ENCODE measurements at regions not wholly inside any gene's neighbourhood (a gene's known extent, or its start where the extent isn't known, plus 50 kb on each side); places are given as distances from the start of the nearest gene placed in this dataset.
"Not testable (repeated sequence)": the region's sequence is repeated elsewhere in the genome, so short reads cannot be mapped to it uniquely, and the experiment has no call there.

DNA sequence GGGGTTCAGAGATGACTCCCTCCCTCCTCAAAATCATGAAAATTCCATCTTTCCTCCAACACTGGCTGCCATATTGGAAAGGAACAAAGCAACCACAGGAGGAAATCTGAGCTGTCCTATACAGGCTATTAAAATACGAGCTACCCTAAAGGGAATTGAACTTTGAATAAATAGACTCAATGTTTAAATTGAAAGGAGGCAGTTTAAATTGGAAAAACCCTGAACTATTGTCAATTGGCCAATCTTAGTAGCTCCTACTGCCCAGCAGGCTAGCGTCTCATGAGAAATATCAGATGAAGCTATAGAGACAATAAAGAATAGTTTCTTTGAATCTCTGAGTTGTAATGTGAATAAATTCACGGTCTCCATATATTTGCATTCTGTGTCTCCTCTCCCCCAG is 85.4 kb upstream of the KCNE2 start:
- Histone ChIP-seq H3K9ac (ENCODE audit: low read length) (no peak overlapping the region), H3K4me1 (ENCODE audit: control insufficient read depth, low read depth, low read length) (no peaks in the 10 kb centered on the region), H3K27me3 (ENCODE audit: control insufficient read depth, insufficient read depth, low read length) (no peaks in the 10 kb centered on the region), H3K9me3 (ENCODE audit: control insufficient read depth, low read depth, low read length) (no peaks in the 10 kb centered on the region), H3K27ac (ENCODE audit: low read length) (no peak overlapping the region), H3K36me3 (ENCODE audit: control insufficient read depth, low read depth, low read length) (no peaks in the 10 kb centered on the region), H3K4me3 (ENCODE audit: low read length) (no peak overlapping the region)

DNA sequence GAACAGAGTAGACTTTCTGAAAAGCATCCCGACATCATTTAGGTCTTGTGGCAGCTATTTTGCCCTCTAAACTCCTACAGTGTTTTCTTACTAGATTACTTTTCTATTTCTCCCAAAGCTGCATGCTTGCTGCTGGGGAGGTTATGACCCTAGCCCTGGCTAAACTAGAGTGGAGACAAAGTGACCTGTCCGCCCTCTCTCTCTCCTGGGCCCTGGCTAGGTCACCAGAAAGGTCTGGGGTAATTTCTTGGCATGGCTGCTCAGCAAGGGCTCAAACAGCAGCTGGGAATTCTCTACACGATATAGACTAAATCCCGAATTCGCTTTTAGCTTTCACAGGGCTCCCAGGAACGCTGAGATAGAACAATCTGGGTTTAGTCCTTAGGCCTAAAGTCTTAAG is 84.5 kb upstream of the KCNE2 start:
- Histone ChIP-seq H3K27me3 (ENCODE audit: control insufficient read depth, insufficient read depth, low read length) (no peaks in the 10 kb centered on the region), H3K27ac (ENCODE audit: low read length) (no peak overlapping the region), H3K9me3 (ENCODE audit: control insufficient read depth, low read depth, low read length) (no peaks in the 10 kb centered on the region), H3K36me3 (ENCODE audit: control insufficient read depth, low read depth, low read length) (no peaks in the 10 kb centered on the region), H3K9ac (ENCODE audit: low read length) (no peak overlapping the region), H3K4me1 (ENCODE audit: control insufficient read depth, low read depth, low read length) (no peaks in the 10 kb centered on the region), H3K4me3 (ENCODE audit: low read length) (no peak overlapping the region)

DNA sequence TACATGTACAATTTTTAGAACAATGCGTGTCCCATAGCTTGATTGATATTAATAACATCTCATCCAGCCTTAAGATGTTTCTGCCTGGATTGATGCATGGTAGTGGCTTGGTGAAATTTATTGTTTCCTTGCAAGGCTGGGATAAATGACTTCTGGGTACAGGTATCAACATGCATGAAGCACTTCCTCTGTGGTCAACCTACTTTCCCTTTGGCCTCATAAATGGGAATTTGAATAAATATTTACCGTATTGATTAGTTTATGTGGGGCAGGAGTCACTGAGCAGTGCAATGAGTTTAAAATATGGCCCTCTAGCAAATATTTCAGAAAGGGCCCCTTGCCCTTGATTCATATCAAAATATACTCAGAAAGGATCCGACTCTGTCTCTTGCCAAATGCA is 83.9 kb upstream of the KCNE2 start:
- H3K9ac ChIP-seq (ENCODE audit: low read length), result no peak overlapping the region
- H3K4me3 ChIP-seq (ENCODE audit: low read length), result no peak overlapping the region
- no peaks in the 10 kb centered on the region for H3K27me3 ChIP-seq (ENCODE audit: control insufficient read depth, insufficient read depth, low read length)
- no peaks in the 10 kb centered on the region for H3K9me3 ChIP-seq (ENCODE audit: control insufficient read depth, low read depth, low read length)
- H3K4me1 ChIP-seq (ENCODE audit: control insufficient read depth, low read depth, low read length), result no peaks in the 10 kb centered on the region
- H3K36me3 ChIP-seq (ENCODE audit: control insufficient read depth, low read depth, low read length), result no peaks in the 10 kb centered on the region
- no peak overlapping the region for H3K27ac ChIP-seq (ENCODE audit: low read length)

DNA sequence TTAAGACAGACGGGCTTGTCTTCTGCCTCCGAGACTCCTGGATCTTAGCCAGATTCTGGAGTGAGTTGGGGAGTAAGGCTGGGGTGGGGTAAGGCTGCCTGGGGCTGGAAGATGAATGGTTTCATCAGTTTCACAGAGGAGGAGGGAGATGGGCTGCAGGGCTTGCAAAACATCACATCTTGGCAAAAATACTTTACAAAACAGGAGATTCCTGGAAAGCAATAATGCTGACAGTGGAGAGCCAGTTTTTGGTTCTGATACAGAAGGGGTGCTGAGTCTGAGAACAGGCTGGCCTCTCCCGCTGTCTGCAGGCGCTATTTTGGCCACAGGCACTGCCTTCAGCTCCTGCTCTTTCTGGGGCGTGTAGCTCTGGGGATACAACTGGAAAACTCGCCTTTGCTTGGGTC is 83.4 kb upstream of the KCNE2 start:
- no peaks in the 10 kb centered on the region for H3K27me3 ChIP-seq (ENCODE audit: control insufficient read depth, insufficient read depth, low read length)
- H3K27ac ChIP-seq (ENCODE audit: low read length), result no peak overlapping the region
- no peaks in the 10 kb centered on the region for H3K4me1 ChIP-seq (ENCODE audit: control insufficient read depth, low read depth, low read length)
- H3K9ac ChIP-seq (ENCODE audit: low read length), result no peak overlapping the region
- H3K36me3 ChIP-seq (ENCODE audit: control insufficient read depth, low read depth, low read length), result no peaks in the 10 kb centered on the region
- H3K4me3 ChIP-seq (ENCODE audit: low read length), result no peak overlapping the region
- H3K9me3 ChIP-seq (ENCODE audit: control insufficient read depth, low read depth, low read length), result no peaks in the 10 kb centered on the region

DNA sequence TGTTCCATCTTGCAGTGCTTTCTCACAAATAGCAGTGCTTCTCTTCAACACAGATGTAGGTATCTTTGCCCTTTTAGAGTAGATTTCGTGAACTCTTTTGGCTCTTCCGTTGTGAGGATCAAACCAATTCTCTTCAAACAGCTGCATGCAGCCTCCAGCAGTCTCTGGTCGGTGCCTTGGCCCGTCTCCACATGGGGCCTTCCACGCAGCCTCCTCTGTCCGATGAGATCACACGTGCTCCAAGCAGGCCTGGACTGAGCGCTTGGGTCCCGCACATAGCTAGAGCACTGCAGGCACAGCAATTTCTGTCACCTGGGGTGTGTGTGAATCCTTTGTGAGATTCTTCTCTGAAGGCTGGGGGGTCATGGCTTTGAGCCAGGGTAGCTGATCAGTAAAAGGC is 82.8 kb upstream of the KCNE2 start:
- no peaks in the 10 kb centered on the region for H3K4me1 ChIP-seq (ENCODE audit: control insufficient read depth, low read depth, low read length)
- no peak overlapping the region for H3K27ac ChIP-seq (ENCODE audit: low read length)
- no peaks in the 10 kb centered on the region for H3K27me3 ChIP-seq (ENCODE audit: control insufficient read depth, insufficient read depth, low read length)
- H3K9ac ChIP-seq (ENCODE audit: low read length), result no peak overlapping the region
- H3K36me3 ChIP-seq (ENCODE audit: control insufficient read depth, low read depth, low read length), result no peaks in the 10 kb centered on the region
- H3K4me3 ChIP-seq (ENCODE audit: low read length), result no peak overlapping the region
- H3K9me3 ChIP-seq (ENCODE audit: control insufficient read depth, low read depth, low read length), result no peaks in the 10 kb centered on the region

DNA sequence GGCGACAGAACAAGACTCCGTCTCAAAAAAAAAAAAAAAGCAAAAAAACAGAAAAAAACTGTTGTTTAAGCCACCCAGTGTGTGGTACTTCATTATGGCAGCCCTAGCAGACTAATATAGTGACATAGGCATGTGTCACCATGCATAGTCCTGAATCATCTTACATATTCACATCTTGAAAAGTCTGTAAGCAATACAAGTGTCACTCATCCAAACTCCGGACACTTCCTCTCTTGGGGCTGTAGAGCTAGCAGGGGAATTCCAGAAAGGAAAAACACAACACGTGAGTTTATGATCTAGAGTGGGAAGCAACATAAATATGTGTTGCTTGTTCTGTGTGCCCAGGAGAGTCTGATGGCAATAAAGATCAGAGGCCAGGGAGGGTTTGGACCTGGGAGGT is 81.6 kb upstream of the KCNE2 start:
- Histone ChIP-seq H3K9ac (ENCODE audit: low read length) (no peak overlapping the region), H3K27me3 (ENCODE audit: control insufficient read depth, insufficient read depth, low read length) (no peaks in the 10 kb centered on the region), H3K4me3 (ENCODE audit: low read length) (no peak overlapping the region), H3K36me3 (ENCODE audit: control insufficient read depth, low read depth, low read length) (no peaks in the 10 kb centered on the region), H3K4me1 (ENCODE audit: control insufficient read depth, low read depth, low read length) (no peaks in the 10 kb centered on the region), H3K27ac (ENCODE audit: low read length) (no peak overlapping the region), H3K9me3 (ENCODE audit: control insufficient read depth, low read depth, low read length) (peaks cover 2% of the 10 kb centered on the region)

DNA sequence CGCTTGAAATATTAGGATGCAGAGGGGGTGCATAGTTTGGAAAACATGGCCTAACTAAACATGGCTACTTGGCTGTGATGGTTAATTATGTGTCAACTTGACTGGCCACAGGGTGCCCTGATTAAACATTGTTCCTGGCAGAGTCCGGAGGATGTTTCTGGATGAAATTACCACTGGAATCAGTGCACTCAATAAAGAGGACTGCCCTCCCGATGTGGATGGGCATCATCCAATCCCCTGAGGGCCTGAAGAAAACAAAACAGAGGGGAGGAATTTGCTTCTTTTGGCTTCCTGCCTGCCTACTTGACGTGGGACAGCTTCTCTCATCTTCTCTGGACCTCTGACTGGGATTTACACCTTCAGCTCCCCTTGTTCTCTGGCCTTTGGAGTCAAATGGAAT is 79.1 kb upstream of the KCNE2 start:
- H3K27me3 ChIP-seq (ENCODE audit: control insufficient read depth, insufficient read depth, low read length), result no peaks in the 10 kb centered on the region
- peaks cover 9% of the 10 kb centered on the region for H3K9me3 ChIP-seq (ENCODE audit: control insufficient read depth, low read depth, low read length)
- no peaks in the 10 kb centered on the region for H3K36me3 ChIP-seq (ENCODE audit: control insufficient read depth, low read depth, low read length)
- H3K4me1 ChIP-seq (ENCODE audit: control insufficient read depth, low read depth, low read length), result no peaks in the 10 kb centered on the region
- no peak overlapping the region for H3K4me3 ChIP-seq (ENCODE audit: low read length)
- H3K27ac ChIP-seq (ENCODE audit: low read length), result no peak overlapping the region
- H3K9ac ChIP-seq (ENCODE audit: low read length), result no peak overlapping the region

DNA sequence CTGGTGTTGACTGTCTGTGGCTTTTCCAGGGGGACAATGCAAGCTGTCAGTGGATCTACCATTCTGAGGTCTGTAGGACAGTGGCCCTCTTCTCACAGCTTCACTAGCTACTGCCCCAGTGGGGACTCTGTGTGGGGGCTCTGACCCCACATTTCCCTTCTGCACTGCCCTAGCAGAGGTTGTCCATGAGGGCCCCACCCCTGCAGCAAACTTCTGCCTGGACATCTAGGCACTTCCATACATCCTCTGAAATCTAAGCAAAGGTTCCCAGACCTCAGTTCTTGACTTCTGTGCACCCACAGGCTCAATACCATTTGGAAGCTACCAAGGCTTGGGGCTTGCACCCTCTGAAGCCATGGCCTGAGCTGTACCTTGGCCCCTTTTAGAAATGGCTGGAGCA is 75.8 kb upstream of the KCNE2 start:
- H3K27me3 ChIP-seq (ENCODE audit: control insufficient read depth, insufficient read depth, low read length); H3K9ac ChIP-seq (ENCODE audit: low read length); H3K4me1 ChIP-seq (ENCODE audit: control insufficient read depth, low read depth, low read length); H3K36me3 ChIP-seq (ENCODE audit: control insufficient read depth, low read depth, low read length); H3K9me3 ChIP-seq (ENCODE audit: control insufficient read depth, low read depth, low read length); H3K4me3 ChIP-seq (ENCODE audit: low read length); H3K27ac ChIP-seq (ENCODE audit: low read length): not testable (repeated sequence)

DNA sequence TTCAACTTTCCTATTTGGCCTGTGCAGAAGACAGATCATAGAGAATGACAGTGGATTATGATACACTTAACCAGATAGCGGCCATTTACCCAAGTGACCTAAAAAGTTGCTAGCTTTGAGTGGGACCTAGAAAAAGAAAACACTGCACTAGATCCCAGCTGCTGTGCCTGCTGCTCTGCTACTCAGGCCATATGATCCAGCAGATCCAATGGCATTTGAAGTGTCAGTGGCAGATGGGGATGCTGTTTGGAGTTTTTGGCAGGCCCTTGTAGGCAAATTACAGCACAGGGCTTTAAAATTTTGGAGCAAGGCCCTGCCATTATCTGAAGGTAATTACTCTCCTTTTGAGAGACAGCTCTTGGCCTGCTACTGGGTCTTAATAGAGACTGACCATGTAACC is 74.0 kb upstream of the KCNE2 start:
- H3K9ac ChIP-seq (ENCODE audit: low read length), result no peak overlapping the region
- no peak overlapping the region for H3K4me3 ChIP-seq (ENCODE audit: low read length)
- H3K9me3 ChIP-seq (ENCODE audit: control insufficient read depth, low read depth, low read length), result peaks cover 9% of the 10 kb centered on the region
- H3K4me1 ChIP-seq (ENCODE audit: control insufficient read depth, low read depth, low read length), result no peaks in the 10 kb centered on the region
- H3K27ac ChIP-seq (ENCODE audit: low read length), result no peak overlapping the region
- H3K36me3 ChIP-seq (ENCODE audit: control insufficient read depth, low read depth, low read length), result no peaks in the 10 kb centered on the region
- no peaks in the 10 kb centered on the region for H3K27me3 ChIP-seq (ENCODE audit: control insufficient read depth, insufficient read depth, low read length)

DNA sequence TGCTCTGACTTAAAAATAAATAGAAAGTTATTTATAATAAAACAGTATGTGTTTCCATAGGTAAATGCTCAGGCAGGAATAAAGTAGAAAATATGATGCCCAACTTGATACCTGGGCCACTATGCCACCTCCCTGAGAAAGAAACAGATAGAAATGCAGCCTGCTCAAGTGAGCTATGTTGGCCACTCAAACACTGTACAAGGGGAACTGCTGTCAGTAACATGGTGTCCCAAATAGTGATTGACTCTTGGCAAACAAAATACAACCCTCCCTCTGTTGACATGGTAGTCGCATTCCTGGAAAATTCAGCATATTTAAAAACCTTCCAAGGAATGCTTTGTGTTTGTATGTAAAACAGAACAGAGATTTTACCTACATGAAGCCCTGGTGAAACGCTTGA is 66.9 kb upstream of the KCNE2 start:
- Histone ChIP-seq H3K9ac (ENCODE audit: low read length) (no peak overlapping the region), H3K36me3 (ENCODE audit: control insufficient read depth, low read depth, low read length) (no peaks in the 10 kb centered on the region), H3K9me3 (ENCODE audit: control insufficient read depth, low read depth, low read length) (no peaks in the 10 kb centered on the region), H3K27ac (ENCODE audit: low read length) (no peak overlapping the region), H3K27me3 (ENCODE audit: control insufficient read depth, insufficient read depth, low read length) (no peaks in the 10 kb centered on the region), H3K4me1 (ENCODE audit: control insufficient read depth, low read depth, low read length) (no peaks in the 10 kb centered on the region), H3K4me3 (ENCODE audit: low read length) (no peak overlapping the region)

DNA sequence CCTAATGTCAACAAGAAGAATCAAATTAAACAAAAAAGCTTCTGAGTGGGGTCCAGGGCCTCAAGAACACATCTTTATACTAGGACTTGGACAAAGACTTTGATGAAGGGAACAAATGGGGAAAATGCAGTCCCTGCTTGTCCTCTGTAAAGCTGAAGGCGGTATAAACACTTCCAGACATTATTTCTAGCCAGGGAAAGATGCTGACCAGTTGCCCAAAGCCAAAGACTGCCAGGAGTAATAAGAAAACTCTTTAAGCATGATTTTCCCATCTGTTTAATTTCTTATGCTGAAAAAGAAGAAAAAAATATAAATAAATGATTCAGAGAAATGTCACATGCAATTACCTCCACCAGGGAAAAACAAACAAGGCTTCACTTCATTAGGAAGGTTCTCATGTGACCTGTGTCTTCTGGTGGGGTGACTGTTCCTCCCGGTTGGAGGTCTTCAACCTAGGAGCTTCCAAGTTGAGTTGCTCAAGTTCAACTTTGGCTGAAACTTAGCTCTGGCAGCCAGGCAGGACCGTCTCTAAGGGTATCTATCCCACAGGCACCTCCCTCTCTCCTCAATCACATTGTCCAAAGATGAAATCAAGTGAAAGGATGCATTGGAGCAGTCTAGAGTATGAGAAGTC is 65.2 kb upstream of the KCNE2 start:
- no peaks in the 10 kb centered on the region for H3K27me3 ChIP-seq (ENCODE audit: control insufficient read depth, insufficient read depth, low read length)
- no peaks in the 10 kb centered on the region for H3K36me3 ChIP-seq (ENCODE audit: control insufficient read depth, low read depth, low read length)
- H3K9ac ChIP-seq (ENCODE audit: low read length), result no peak overlapping the region
- no peak overlapping the region for H3K27ac ChIP-seq (ENCODE audit: low read length)
- no peaks in the 10 kb centered on the region for H3K4me1 ChIP-seq (ENCODE audit: control insufficient read depth, low read depth, low read length)
- no peak overlapping the region for H3K4me3 ChIP-seq (ENCODE audit: low read length)
- no peaks in the 10 kb centered on the region for H3K9me3 ChIP-seq (ENCODE audit: control insufficient read depth, low read depth, low read length)

DNA sequence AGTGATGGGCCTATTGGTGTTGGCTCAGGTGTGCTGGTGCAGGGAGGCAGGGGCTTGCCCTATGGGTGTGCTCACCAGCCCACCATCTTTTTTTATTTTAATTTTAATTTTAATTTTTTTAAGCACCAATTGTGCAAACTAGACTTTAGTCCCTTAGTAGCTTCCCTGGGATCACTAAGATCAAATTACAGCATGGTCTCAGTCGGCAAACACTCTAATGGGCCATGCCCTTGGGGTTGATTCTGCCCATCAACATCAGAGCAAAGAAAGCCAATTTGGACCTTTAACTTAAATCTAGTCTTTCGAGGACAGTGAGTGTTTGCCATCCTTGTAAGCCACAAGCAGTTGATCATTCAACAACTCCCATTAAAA is 64.7 kb upstream of the KCNE2 start:
- H3K9me3 ChIP-seq (ENCODE audit: control insufficient read depth, low read depth, low read length), result no peaks in the 10 kb centered on the region
- H3K4me3 ChIP-seq (ENCODE audit: low read length), result no peak overlapping the region
- H3K4me1 ChIP-seq (ENCODE audit: control insufficient read depth, low read depth, low read length), result no peaks in the 10 kb centered on the region
- no peak overlapping the region for H3K9ac ChIP-seq (ENCODE audit: low read length)
- no peak overlapping the region for H3K27ac ChIP-seq (ENCODE audit: low read length)
- H3K36me3 ChIP-seq (ENCODE audit: control insufficient read depth, low read depth, low read length), result no peaks in the 10 kb centered on the region
- no peaks in the 10 kb centered on the region for H3K27me3 ChIP-seq (ENCODE audit: control insufficient read depth, insufficient read depth, low read length)
